Neural crest cell (in vitro differentiated cells): ENCODE measurements at regions not wholly inside any gene's neighbourhood (a gene's known extent, or its start where the extent isn't known, plus 50 kb on each side); places are given as distances from the start of the nearest gene placed in this dataset.

Source experiments
- DNase-seq: peaks from one replicate; pipeline ENCODE4 v3.0.0; 2021; ENCODE audit warnings: low read depth, mixed read lengths, low spot score
- H3K27ac Mint-ChIP-seq: one replicate; pipeline ENCODE4 v1.8.0; 2021; ENCODE audit warnings: mild to moderate bottlenecking, mixed read lengths; ENCODE audit not compliant: unreplicated experiment
- H3K27me3 Mint-ChIP-seq: 2 replicates; pipeline ENCODE4 v1.8.0; 2021; ENCODE audit warnings: low read depth, mild to moderate bottlenecking, mixed read lengths
- H3K36me3 Mint-ChIP-seq: 2 replicates; pipeline ENCODE4 v1.8.0; 2021; ENCODE audit warnings: low read depth, mild to moderate bottlenecking, mixed read lengths
- H3K4me1 Mint-ChIP-seq: 2 replicates; pipeline ENCODE4 v1.8.0; 2021; ENCODE audit warnings: mixed read lengths
- H3K4me3 Mint-ChIP-seq: one replicate; pipeline ENCODE4 v1.8.0; 2021; ENCODE audit warnings: mild to moderate bottlenecking, mixed read lengths
- H3K9me3 Mint-ChIP-seq: 2 replicates; pipeline ENCODE4 v1.8.0; 2021; ENCODE audit warnings: mixed read lengths
- TF ChIP-seq, protein P1 (sequence below): fragments of 200-600 bp; sonication (generic); conservative IDR thresholded peaks from 2 replicates; pipeline ENCODE4 v1.5.0; 2021; ENCODE audit warnings: antibody characterized with exemption, mild to moderate bottlenecking

DNA sequence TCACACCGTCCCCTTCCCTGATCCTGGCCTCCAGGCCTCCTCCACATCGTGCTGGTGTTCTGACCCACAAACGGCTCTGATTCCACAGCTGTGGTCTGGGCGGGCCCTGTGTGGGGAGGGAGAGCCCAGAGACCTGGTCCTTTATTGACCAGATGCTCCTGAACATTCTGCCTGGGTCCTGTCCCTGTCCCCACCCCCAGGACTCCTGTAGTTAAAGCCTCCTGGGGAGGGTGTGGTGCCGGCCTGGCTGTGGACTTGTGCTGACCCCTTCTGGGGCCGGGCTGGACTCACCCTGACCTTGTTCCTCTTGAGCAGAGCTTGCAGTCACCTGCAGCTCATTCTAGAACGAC, 128.7 kb downstream of the CTTN start:
- H3K4me1 Mint-ChIP-seq = peaks cover 46% of the 10 kb centered on the region
- no peak for DNase-seq
- no peaks in the 10 kb centered on the region for H3K27me3 Mint-ChIP-seq
- no peak overlapping the region for H3K4me3 Mint-ChIP-seq
- no peaks in the 10 kb centered on the region for H3K9me3 Mint-ChIP-seq
- H3K27ac Mint-ChIP-seq = no peak overlapping the region
- TF ChIP-seq, protein P1, sequence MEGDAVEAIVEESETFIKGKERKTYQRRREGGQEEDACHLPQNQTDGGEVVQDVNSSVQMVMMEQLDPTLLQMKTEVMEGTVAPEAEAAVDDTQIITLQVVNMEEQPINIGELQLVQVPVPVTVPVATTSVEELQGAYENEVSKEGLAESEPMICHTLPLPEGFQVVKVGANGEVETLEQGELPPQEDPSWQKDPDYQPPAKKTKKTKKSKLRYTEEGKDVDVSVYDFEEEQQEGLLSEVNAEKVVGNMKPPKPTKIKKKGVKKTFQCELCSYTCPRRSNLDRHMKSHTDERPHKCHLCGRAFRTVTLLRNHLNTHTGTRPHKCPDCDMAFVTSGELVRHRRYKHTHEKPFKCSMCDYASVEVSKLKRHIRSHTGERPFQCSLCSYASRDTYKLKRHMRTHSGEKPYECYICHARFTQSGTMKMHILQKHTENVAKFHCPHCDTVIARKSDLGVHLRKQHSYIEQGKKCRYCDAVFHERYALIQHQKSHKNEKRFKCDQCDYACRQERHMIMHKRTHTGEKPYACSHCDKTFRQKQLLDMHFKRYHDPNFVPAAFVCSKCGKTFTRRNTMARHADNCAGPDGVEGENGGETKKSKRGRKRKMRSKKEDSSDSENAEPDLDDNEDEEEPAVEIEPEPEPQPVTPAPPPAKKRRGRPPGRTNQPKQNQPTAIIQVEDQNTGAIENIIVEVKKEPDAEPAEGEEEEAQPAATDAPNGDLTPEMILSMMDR = no peak
- no peaks in the 10 kb centered on the region for H3K36me3 Mint-ChIP-seq

GRCh38 chr11:70527429-70528045, 129.2 kb downstream of the CTTN start:
- DNase-seq = no peak
- Mint-ChIP-seq H3K36me3 (no peaks in the 10 kb centered on the region), H3K27ac (no peak overlapping the region), H3K4me1 (peaks cover 46% of the 10 kb centered on the region), H3K27me3 (no peaks in the 10 kb centered on the region), H3K9me3 (no peaks in the 10 kb centered on the region), H3K4me3 (no peak overlapping the region)
- TF ChIP-seq, protein P1 = no peak

GRCh38 chr11:70528046-70528793, 129.9 kb downstream of the CTTN start:
- Mint-ChIP-seq H3K27me3 (no peaks in the 10 kb centered on the region), H3K27ac (no peak overlapping the region), H3K4me3 (no peak overlapping the region), H3K9me3 (no peaks in the 10 kb centered on the region), H3K36me3 (no peaks in the 10 kb centered on the region), H3K4me1 (peaks cover 44% of the 10 kb centered on the region)
- DNase-seq = no peak
- TF ChIP-seq, protein P1 = no peak

DNA sequence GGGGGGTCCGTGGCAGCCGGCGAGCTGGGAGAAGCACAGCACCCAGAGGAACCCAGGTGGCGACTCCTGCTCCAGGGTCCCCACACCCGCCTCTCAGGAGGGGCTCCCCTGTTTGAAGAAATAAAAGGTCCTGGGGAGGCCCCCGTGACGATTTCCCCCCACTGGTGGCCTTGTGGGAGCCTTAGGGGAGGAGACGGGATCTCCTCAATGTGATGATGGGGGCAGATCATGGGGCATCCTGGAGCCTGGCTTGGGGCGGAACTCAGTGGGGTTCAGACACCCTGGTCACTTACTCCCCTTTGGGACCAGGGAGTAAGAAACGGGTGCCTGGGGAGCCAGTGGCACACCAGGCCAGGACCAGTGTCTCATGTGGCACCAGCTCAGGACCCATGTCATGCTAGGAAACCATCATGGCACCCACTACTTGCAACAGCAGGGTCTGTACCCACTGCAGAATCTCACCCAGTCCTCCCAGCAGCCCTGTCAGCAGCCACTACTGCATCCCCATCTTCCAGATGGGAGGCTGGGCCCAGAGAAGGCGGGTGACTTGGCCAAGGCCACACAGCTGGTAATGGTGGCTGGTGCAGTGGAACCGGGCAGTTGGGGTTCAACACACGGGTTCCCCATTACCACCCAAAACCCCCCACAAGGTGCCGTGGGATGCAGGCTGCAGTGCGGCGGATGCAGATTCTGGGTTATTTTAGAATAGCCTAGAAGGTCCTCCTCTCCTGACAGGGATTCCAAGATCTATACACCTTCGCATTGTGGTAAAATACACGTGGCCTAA, 130.7 kb downstream of the CTTN start:
- TF ChIP-seq, protein P1 = no peak
- no peak for DNase-seq
- H3K27me3 Mint-ChIP-seq = no peaks in the 10 kb centered on the region
- H3K9me3 Mint-ChIP-seq = no peaks in the 10 kb centered on the region
- peaks cover 43% of the 10 kb centered on the region for H3K4me1 Mint-ChIP-seq
- no peak overlapping the region for H3K27ac Mint-ChIP-seq
- H3K36me3 Mint-ChIP-seq = no peaks in the 10 kb centered on the region
- H3K4me3 Mint-ChIP-seq = no peak overlapping the region

GRCh38 chr11:70530010-70530409, 131.7 kb downstream of the CTTN start:
- H3K36me3 Mint-ChIP-seq = no peaks in the 10 kb centered on the region
- H3K4me3 Mint-ChIP-seq = no peak overlapping the region
- H3K9me3 Mint-ChIP-seq = peaks cover under 1% of the 10 kb centered on the region
- DNase-seq = no peak
- H3K27ac Mint-ChIP-seq = no peak overlapping the region
- TF ChIP-seq, protein P1 = no peak
- no peaks in the 10 kb centered on the region for H3K27me3 Mint-ChIP-seq
- peaks cover 34% of the 10 kb centered on the region for H3K4me1 Mint-ChIP-seq
